ENCODE measurements at regions not wholly inside any gene's neighbourhood (a gene's known extent, or its start where the extent isn't known, plus 50 kb on each side); places are given as distances from the start of the nearest gene placed in this dataset.

GRCh38 chr5:75818661-75819060 lies 101.4 kb upstream of the POC5 start:
- TF ChIP-seq POLR2A (IDR thresholded peaks at IDR 0.05): no peak
- TF ChIP-seq CTCF (IDR thresholded peaks at IDR 0.05): no peak
